22Rv1 (cell line): ENCODE measurements at regions not wholly inside any gene's neighbourhood (a gene's known extent, or its start where the extent isn't known, plus 50 kb on each side); places are given as distances from the start of the nearest gene placed in this dataset.

ENCODE experiments used
- H3K27ac ChIP-seq: fragments of 450-650 bp; 2 replicates; pipeline ENCODE4 v1.5.1; 2017
- ZFX ChIP-seq: fragments of 450-650 bp; IDR thresholded peaks from 2 replicates; pipeline ENCODE4 v1.6.1; 2017; ENCODE audit warnings: antibody characterized with exemption, borderline replicate concordance
- TF ChIP-seq, protein P1 (sequence below): fragments of 450-650 bp; IDR thresholded peaks from 2 replicates; pipeline ENCODE4 v1.5.1; 2017; ENCODE audit warnings: mild to moderate bottlenecking

DNA sequence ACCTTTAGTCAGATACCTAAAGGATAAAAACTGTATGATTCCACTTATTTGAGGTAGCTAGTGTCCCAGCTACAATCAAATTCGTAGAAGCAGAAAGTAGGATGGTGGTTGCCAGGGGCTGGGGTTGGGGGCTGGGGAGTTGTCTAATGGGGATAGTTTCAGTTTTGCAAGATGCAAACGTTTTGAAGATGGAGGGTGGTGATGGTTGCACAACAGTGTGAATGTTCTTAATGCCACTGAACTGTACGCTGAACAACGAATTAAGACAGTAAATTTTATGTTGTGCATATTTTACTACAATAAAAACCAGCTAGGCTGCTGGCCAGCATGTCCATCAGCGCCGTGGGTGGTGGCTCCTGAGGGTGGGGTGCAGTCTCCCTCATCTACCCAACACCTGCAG, 137.8 kb downstream of the GADD45G start:
- H3K27ac ChIP-seq = no peak overlapping the region
- no peak for TF ChIP-seq ZFX
- TF ChIP-seq, protein P1, sequence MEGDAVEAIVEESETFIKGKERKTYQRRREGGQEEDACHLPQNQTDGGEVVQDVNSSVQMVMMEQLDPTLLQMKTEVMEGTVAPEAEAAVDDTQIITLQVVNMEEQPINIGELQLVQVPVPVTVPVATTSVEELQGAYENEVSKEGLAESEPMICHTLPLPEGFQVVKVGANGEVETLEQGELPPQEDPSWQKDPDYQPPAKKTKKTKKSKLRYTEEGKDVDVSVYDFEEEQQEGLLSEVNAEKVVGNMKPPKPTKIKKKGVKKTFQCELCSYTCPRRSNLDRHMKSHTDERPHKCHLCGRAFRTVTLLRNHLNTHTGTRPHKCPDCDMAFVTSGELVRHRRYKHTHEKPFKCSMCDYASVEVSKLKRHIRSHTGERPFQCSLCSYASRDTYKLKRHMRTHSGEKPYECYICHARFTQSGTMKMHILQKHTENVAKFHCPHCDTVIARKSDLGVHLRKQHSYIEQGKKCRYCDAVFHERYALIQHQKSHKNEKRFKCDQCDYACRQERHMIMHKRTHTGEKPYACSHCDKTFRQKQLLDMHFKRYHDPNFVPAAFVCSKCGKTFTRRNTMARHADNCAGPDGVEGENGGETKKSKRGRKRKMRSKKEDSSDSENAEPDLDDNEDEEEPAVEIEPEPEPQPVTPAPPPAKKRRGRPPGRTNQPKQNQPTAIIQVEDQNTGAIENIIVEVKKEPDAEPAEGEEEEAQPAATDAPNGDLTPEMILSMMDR = no peak

DNA sequence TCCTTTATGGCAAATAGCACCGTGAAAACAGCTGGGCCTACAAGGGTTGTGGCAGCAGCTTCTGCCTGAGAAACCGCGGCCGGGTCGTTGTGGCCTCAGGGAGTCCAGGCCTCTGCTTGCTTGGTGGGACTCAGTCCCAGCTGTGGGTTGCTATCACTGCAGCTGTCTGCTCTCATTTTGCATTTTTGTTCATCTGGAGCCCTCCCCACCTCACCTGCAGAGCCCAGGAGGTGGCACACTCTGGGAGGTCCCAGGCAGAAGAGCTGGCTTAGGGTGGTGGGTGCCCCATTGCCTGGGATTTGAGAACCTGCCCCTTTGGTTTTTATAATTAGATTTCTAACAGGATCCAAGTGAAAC, 138.4 kb downstream of the GADD45G start:
- no peak for TF ChIP-seq ZFX
- H3K27ac ChIP-seq = no peak overlapping the region

DNA sequence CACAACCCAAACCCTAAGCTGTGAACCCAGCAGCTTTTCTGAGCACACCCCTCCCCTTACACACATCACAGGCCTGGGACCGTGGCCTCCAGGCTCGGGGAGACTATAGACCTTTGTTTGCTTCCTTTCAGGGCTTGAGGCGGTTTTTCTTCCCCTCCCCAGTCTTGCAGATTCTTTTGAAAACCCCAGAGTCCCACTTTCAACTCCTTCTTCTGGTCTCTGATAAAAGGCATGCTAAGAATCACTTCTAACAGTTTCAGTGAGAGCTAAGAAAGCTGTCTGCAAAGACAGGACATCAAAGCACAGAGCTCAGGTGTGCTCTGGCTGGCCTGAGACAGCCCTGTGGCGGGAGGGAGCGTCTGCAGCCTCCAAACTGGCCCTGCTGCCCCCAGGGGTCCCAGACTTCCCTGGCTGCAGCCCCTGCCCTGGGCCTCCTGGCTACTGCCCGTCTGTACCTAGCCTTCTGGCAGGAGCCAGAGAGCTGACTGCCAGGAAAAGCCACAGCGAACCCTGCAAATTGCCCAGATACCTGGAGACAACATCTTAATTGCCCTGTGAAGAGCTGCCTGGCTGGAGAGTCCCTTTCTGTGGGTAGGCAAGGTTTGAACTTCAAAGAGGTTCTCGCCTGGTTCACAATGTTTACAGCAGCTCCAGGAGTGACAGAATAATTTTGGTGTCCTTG, 138.9 kb downstream of the GADD45G start:
- H3K27ac ChIP-seq = no peak overlapping the region
- TF ChIP-seq, protein P1 = no peak
- TF ChIP-seq ZFX = no peak

DNA sequence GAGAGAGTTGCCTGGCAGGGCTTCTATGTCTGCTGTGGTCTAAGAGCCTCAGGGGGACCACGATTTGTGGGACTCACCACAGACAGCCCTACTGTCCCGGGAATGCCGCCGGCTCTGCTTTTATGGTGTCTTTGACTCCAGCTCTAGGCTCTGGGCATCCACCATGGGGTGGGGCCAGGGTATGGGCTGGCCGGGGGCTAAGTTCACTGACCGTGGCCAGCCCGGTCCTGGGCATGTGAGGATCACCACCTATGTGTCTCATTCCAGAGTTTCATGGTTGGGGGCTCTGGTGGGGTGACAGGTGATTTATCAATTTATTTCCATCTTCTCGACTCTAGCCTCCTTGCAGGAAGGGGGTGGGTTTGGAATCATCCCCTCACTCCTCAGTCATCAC, 139.4 kb downstream of the GADD45G start:
- TF ChIP-seq, protein P1 = no peak
- no peak for TF ChIP-seq ZFX
- H3K27ac ChIP-seq = no peak overlapping the region

DNA sequence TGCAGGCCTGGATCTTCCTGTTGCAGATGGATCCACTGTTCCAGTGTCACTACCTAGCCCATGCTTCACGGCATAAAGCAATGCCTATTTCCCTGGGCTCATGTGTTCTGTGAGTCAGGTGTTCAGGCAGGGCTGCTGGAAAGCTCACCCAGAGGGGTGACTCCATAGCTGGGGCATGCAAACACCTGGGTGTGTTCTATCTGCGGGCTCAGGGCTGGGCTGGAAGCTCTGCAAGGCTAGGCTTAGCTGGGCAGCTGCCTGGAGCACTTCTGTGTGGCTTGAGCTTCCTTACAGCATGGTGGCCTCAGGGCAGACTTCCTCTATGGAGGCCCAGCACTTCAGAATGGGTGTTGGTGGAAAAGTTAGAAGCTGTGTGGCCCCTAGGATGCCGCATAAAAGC, 139.9 kb downstream of the GADD45G start:
- TF ChIP-seq ZFX = no peak
- TF ChIP-seq, protein P1 = no peak
- H3K27ac ChIP-seq = no peak overlapping the region

DNA sequence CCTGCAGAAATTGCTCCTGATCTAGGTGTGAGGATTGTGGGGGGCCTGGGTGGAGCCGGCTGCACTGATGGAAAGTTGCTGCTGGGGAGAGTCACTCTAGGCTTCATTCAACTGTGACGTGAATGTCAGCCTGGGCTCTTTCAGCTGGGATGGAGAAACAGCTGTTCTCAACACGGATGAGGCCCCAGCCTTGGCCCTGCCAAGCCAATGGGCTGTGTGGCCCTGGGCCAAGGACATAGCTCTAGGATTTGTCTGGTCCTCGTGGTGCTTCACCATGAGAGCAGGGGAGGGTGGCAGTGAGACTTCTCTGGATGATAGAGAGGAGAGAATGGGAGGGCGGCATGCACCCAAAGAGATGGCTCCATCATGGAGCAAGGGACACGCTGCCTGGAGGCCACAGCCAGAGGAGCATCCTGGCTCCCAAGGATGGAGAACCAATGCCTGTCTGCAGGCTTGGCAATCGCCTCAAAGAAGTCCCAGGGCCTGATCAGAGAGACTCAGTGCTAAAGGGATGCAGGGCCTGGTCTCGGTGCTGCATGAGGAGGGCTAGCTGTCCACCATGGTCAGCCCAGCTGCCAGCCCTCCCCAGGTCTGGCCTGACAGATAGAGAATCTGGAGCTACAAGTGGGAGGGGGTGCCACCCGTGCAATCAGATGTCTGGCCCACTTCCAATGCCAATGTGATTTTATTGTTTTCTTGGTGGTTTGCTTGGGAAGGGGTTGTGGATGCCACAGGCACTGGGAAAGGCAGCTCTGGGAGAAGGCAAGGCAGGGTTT, 141.0 kb downstream of the GADD45G start:
- TF ChIP-seq ZFX = no peak
- no peak overlapping the region for H3K27ac ChIP-seq

DNA sequence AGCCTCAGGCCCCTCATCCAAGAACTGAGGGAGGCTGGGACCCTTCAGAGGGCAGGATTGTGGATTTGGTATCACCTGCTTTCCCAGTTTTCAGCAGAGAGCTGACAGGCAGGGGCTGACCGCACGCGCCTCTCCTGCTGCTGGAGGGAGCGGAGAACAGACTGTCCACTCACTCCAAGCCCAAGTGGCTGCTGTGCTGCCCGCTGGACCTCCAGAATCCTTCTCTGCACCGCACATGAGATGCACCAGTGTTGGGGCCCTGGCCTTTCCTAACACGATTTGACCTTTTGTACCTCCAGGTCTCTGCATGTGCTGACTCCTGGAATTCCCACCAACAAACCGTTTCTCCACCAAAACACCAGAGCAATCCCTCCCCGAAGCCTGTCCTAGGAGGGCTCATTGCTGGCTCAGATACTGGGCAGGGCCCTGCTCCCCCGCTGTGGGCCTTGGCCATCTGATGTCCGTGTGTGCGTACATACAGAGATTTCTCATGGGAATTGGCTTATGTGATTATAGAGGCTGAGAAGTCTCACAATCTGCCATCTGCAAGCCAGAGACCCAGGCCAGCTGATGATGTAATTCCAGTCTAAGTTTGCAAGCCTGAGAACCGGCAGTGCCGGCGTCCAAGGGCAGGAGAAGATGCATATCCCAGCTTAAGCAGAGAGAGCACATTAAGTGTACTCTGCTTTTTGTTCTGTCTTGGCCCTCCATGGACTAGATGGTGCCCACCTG, 141.7 kb downstream of the GADD45G start:
- no peak for TF ChIP-seq ZFX
- TF ChIP-seq, protein P1 = no peak
- H3K27ac ChIP-seq = no peak overlapping the region

DNA sequence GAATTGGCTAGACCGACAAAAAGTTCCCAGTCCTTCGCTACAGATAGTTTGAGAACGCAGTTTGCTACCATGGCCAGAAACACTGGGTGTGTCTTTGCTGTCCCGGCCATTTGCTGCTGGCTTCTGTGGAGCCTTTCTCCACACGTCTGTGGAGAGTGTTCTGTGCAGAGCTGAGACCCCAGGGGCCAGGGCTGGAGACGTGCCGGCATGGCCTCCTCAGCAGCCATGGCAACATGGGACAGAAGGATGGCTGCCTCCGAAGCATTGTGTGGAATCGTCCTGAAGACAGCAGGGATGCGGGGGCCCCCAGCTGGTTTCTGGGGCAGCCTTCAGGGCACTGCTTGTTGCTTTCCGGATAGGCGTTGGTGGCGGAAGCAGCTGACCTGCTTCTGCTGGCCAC, 142.8 kb downstream of the GADD45G start:
- TF ChIP-seq, protein P1 = no peak
- TF ChIP-seq ZFX = no peak
- no peak overlapping the region for H3K27ac ChIP-seq
